ENCODE measurements at regions not wholly inside any gene's neighbourhood (a gene's known extent, or its start where the extent isn't known, plus 50 kb on each side); places are given as distances from the start of the nearest gene placed in this dataset.

DNA sequence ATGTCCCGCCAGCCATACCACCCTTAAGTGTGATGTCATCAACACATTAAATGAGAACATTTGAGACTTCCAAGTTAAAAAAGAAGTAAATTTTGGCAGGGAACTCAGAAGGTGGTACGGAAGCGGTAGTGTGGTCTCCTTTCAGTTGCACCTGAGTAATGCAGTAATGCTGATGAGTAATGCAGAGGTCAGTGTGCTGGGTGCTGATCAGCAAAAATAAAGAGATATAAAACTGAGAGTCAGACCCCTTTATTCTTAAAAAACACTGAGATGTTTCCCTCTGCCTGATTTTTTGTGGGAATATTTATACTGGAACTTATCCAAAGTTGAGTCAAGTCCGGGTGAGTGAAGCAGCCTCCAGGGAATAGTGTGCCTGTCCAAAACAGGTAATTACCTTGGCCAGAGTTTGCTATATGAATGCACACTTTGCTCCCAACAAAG is 370.6 kb upstream of the PRICKLE1 start:
- H3K9me3 Mint-ChIP-seq = no peaks in the 10 kb centered on the region
- Histone ChIP-seq H3K36me3 (no peaks in the 10 kb centered on the region), H3K9me3 (ENCODE audit: low read depth) (no peaks in the 10 kb centered on the region), H3K9ac (no peak overlapping the region), H4K20me1 (ENCODE audit: low read depth) (no peaks in the 10 kb centered on the region), H2AFZ (replicated peaks) (no peak overlapping the region), H3K4me1 (no peaks in the 10 kb centered on the region), H3K27me3 (no peaks in the 10 kb centered on the region), H3K4me3 (no peak overlapping the region), H3K79me2 (ENCODE audit: low read depth) (no peaks in the 10 kb centered on the region), H3K4me2 (no peak overlapping the region), H3K27ac (no peak overlapping the region), H3F3A (ENCODE audit: low read depth) (no peaks in the 10 kb centered on the region)
- no peak overlapping the region for H3K27ac Mint-ChIP-seq
- peaks cover 2% of the 10 kb centered on the region for H3K27me3 Mint-ChIP-seq (ENCODE audit: insufficient read depth, low read depth)
- TF ChIP-seq EZH2 (IDR thresholded peaks at IDR 0.05) = no peak
- TF ChIP-seq, protein P1, sequence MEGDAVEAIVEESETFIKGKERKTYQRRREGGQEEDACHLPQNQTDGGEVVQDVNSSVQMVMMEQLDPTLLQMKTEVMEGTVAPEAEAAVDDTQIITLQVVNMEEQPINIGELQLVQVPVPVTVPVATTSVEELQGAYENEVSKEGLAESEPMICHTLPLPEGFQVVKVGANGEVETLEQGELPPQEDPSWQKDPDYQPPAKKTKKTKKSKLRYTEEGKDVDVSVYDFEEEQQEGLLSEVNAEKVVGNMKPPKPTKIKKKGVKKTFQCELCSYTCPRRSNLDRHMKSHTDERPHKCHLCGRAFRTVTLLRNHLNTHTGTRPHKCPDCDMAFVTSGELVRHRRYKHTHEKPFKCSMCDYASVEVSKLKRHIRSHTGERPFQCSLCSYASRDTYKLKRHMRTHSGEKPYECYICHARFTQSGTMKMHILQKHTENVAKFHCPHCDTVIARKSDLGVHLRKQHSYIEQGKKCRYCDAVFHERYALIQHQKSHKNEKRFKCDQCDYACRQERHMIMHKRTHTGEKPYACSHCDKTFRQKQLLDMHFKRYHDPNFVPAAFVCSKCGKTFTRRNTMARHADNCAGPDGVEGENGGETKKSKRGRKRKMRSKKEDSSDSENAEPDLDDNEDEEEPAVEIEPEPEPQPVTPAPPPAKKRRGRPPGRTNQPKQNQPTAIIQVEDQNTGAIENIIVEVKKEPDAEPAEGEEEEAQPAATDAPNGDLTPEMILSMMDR (IDR thresholded peaks at IDR 0.05) = no peak
- TF ChIP-seq EZH2phosphoT487 (IDR thresholded peaks at IDR 0.05) = no peak
- H3K4me3 Mint-ChIP-seq = no peak overlapping the region
- H3K4me1 Mint-ChIP-seq = no peaks in the 10 kb centered on the region
- no peaks in the 10 kb centered on the region for H3K36me3 Mint-ChIP-seq
- DNase-seq (ENCODE audit: low spot score) = no peak

DNA sequence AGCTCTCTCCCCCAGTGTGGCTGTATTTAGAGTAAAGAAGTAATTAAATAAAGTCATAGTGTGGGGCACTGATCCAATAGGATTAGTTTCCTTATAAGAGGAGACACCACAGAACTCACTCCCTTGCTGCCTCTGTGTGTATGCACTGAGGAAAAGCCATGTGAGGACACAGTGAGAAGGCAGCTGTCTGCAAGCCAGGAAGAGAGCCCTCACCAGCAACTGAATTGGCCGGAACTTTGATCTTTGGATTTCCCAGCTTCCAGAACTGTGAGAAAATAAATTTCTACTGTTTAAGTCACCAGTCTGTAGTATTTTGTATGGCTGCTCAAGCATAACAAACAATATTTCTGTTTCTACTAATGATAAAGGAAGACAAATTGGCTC is 368.7 kb upstream of the PRICKLE1 start:
- Histone ChIP-seq H3K4me3 (no peak overlapping the region), H3K9me3 (ENCODE audit: low read depth) (no peaks in the 10 kb centered on the region), H3K79me2 (ENCODE audit: low read depth) (no peaks in the 10 kb centered on the region), H3K9ac (no peak overlapping the region), H3K27ac (no peak overlapping the region), H3K27me3 (no peaks in the 10 kb centered on the region), H3F3A (ENCODE audit: low read depth) (no peaks in the 10 kb centered on the region), H4K20me1 (ENCODE audit: low read depth) (no peaks in the 10 kb centered on the region), H3K36me3 (no peaks in the 10 kb centered on the region), H3K4me1 (no peaks in the 10 kb centered on the region), H2AFZ (replicated peaks) (no peak overlapping the region), H3K4me2 (no peak overlapping the region)
- no peak for TF ChIP-seq EZH2 (IDR thresholded peaks at IDR 0.05)
- TF ChIP-seq, protein P1 (IDR thresholded peaks at IDR 0.05) = no peak
- peaks cover 4% of the 10 kb centered on the region for H3K9me3 Mint-ChIP-seq
- no peak overlapping the region for H3K27ac Mint-ChIP-seq
- peaks cover 2% of the 10 kb centered on the region for H3K27me3 Mint-ChIP-seq (ENCODE audit: insufficient read depth, low read depth)
- DNase-seq (ENCODE audit: low spot score) = no peak
- no peaks in the 10 kb centered on the region for H3K4me1 Mint-ChIP-seq
- no peaks in the 10 kb centered on the region for H3K36me3 Mint-ChIP-seq
- no peak overlapping the region for H3K4me3 Mint-ChIP-seq

DNA sequence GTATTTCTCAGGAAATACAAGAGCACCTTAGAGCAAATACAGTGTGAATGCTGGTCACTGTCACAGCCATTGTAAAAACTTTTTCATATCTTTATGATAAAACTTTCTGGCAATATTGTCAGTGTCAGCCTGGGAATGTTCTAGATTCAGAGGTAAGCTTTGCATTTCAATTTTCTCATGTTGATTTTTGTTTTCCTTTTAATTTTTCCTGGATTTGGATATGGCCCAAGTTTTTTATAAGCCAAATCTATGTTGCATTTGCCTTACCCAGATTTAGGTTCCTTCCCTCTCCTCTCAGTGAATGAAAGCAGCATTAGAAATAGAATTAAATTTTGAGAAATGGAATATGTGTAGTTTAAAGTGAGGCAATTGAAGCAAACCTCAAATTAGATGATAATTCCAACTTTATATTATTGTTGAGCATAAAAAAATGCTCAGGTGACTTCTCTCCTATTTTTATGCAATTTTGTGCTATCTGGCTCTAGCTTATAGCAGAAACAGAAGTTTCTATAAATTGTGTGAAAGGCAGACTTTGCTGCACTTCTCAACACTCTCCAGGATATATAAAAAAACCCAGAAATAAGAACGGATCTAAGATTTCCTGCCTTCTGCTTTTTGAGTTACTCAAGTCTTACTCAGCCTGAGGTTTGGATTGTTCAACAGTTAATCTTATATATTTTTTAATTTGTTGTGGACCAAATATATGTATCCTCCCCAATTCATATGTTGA is 368.2 kb upstream of the PRICKLE1 start:
- no peak for DNase-seq (ENCODE audit: low spot score)
- Histone ChIP-seq H2AFZ (replicated peaks) (no peak overlapping the region), H3K9me3 (ENCODE audit: low read depth) (no peaks in the 10 kb centered on the region), H3K9ac (no peak overlapping the region), H3K36me3 (no peaks in the 10 kb centered on the region), H4K20me1 (ENCODE audit: low read depth) (no peaks in the 10 kb centered on the region), H3K27ac (no peak overlapping the region), H3F3A (ENCODE audit: low read depth) (no peaks in the 10 kb centered on the region), H3K27me3 (no peaks in the 10 kb centered on the region), H3K4me1 (no peaks in the 10 kb centered on the region), H3K4me3 (no peak overlapping the region), H3K4me2 (no peak overlapping the region), H3K79me2 (ENCODE audit: low read depth) (no peaks in the 10 kb centered on the region)
- peaks cover 2% of the 10 kb centered on the region for H3K27me3 Mint-ChIP-seq (ENCODE audit: insufficient read depth, low read depth)
- peaks cover 4% of the 10 kb centered on the region for H3K9me3 Mint-ChIP-seq
- no peaks in the 10 kb centered on the region for H3K36me3 Mint-ChIP-seq
- H3K4me1 Mint-ChIP-seq = no peaks in the 10 kb centered on the region
- TF ChIP-seq EZH2phosphoT487 (IDR thresholded peaks at IDR 0.05) (no peak), EZH2 (IDR thresholded peaks at IDR 0.05) (no peak)
- TF ChIP-seq, protein P1 (IDR thresholded peaks at IDR 0.05) = no peak
- H3K27ac Mint-ChIP-seq = no peak overlapping the region
- H3K4me3 Mint-ChIP-seq = no peak overlapping the region
